Activated T-helper 1 cell treated with anti-CD3 and anti-CD28 coated beads, Interleukin-12 subunit alpha, Interleukin-12 subunit beta, Interleukin-2, Interleukin-4 antibody, amounts not matched to agents 30 ng/mL and 10 ng/mL and 1 ng/mL, durations not matched to agents 14 hours and 24 hours and 36 hours (primary cell): ENCODE measurements at regions not wholly inside any gene's neighbourhood (a gene's known extent, or its start where the extent isn't known, plus 50 kb on each side); places are given as distances from the start of the nearest gene placed in this dataset.

Experiments used
- DNase-seq: peaks from one replicate; pipeline ENCODE4 v3.0.0; 2021; ENCODE audit warnings: low spot score
- H3K27ac Mint-ChIP-seq: one replicate; pipeline ENCODE4 v1.8.0; 2021; ENCODE audit warnings: mild to moderate bottlenecking, mixed read lengths
- H3K27me3 Mint-ChIP-seq: one replicate; pipeline ENCODE4 v1.8.0; 2022; ENCODE audit warnings: mild to moderate bottlenecking, moderate library complexity, mixed read lengths; ENCODE audit not compliant: insufficient read depth
- H3K36me3 Mint-ChIP-seq: one replicate; pipeline ENCODE4 v1.8.0; 2021; ENCODE audit warnings: low read depth, mixed read lengths
- H3K4me1 Mint-ChIP-seq: one replicate; pipeline ENCODE4 v1.8.0; 2021; ENCODE audit warnings: low read depth, mixed read lengths
- H3K4me3 Mint-ChIP-seq: one replicate; pipeline ENCODE4 v1.8.0; 2021; ENCODE audit warnings: mild to moderate bottlenecking, moderate library complexity, mixed read lengths
- H3K9me3 Mint-ChIP-seq: one replicate; pipeline ENCODE4 v1.8.0; 2021; ENCODE audit warnings: mixed read lengths
- intact Hi-C: fragments of 100-400 bp; cut with micrococcal nuclease; formaldehyde crosslinking; loops from one replicate; pipeline ENCODE4 v1.15.1; 2024

DNA sequence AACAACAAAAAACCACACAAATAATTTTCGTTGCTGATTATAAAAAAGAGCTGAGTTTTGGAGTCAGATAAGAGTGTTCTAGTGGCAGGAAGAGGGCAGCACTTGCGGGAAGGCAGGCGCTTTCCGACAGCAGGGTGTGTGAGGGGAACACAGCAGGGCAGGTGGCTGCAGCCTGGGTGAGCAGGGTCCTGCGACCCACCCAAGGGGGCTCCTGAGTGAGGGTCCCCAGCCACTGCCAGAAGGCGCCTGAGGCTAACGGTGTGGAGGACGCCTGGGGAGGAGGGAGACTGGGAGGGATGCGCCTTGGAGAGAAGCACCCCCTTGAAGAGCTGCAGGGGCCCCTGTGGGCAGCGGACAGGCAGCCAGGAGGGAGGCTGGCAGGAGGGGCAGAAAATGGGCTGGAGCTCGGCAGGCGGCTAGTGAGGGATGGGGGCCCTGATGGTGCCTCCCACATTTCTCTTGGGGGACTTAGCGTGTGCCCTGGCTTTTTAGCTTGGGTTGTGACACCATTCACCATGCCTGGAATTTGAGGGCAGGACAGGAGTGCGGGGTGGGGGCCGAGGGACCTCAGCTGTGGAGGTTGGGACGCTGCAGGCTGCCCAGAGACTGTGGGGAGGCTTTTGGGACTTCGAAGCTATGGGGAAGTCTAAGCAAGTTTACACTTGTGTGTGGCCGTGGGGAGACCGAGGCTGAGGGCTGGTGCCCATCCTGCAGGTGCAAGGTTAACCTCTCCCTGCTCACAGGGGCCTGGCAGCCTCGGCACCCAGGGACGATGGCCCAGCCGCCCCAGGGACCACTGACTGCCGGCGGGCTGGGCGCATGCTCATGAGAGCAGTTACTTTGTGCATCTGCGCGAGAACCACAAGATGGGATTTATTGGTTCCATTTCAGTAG, 111.4 kb downstream of the SIK1 start:
- no peak for DNase-seq
- H3K4me3 Mint-ChIP-seq: peak overlapping the region; percentile 37
- peak overlapping the region; percentile 55 for H3K27ac Mint-ChIP-seq
- H3K9me3 Mint-ChIP-seq: no peaks in the 10 kb centered on the region
- intact Hi-C loops: no loop called here
- peaks cover 4% of the 10 kb centered on the region for H3K27me3 Mint-ChIP-seq
- peaks cover 4% of the 10 kb centered on the region for H3K4me1 Mint-ChIP-seq
- no peaks in the 10 kb centered on the region for H3K36me3 Mint-ChIP-seq

DNA sequence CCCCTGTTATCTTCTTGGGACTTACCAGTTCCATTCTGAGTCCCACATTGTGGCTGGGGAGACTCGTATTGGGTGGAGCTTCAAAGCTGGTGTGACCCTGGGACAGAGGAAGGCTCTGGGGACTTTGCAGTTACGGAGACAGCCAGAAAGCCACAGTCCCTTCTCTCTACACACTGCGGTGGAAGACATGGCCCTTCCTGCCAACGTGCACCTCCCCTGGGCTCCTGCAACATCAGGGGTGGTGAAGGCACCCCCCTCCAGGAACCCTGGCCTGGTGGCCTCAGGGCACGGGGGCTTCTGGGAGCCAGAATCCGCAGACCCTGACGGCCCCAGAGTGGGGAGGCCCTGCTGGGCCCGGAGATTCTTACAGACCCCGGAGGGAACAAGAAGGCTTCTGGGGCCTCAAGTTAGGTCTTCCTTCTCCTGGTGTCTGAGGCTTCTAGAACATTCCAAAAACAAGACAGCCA, 113.0 kb downstream of the SIK1 start:
- DNase-seq: no peak
- H3K9me3 Mint-ChIP-seq: no peaks in the 10 kb centered on the region
- H3K36me3 Mint-ChIP-seq: no peaks in the 10 kb centered on the region
- H3K4me1 Mint-ChIP-seq: peaks cover 4% of the 10 kb centered on the region
- intact Hi-C loops: no loop called here
- no peak overlapping the region for H3K4me3 Mint-ChIP-seq
- H3K27me3 Mint-ChIP-seq: peaks cover 6% of the 10 kb centered on the region
- H3K27ac Mint-ChIP-seq: no peak overlapping the region

DNA sequence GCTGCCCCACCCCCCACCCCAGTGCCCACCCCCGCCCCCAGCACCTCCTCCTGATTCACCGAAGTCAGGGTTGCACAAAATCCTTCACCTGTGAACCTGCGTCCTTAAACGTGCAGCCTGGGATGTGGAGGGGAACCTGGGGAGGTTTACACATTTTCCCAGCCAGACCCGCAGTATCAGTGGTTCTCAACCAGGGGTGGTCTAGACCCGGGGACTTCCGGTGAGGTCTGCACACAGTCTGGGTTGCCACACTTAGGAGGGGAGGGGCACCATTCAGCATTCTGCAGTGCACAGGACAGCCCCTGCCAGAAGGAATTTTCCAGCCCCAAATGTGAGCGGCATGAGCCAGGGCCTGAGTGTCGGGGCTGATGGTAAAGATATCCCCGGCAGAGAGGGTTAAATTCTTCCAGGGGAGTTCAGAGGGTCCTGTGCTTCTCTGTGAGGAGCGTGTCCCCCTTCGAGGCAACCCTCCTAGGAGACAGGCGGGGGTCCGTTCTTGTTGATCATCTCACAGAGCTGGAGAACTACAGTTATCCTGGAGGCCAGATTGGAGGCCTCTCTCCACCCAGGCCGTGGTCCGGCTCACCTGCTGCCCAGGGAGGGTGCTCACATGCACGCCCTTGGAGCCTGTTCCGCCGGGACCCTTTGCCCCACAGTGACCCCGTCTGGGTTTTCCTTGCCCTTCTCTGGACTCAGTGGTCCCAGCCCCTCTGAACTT, 113.6 kb downstream of the SIK1 start:
- peaks cover 9% of the 10 kb centered on the region for H3K27me3 Mint-ChIP-seq
- DNase-seq: no peak
- no peak overlapping the region for H3K4me3 Mint-ChIP-seq
- no peaks in the 10 kb centered on the region for H3K36me3 Mint-ChIP-seq
- no peaks in the 10 kb centered on the region for H3K9me3 Mint-ChIP-seq
- H3K27ac Mint-ChIP-seq: no peak overlapping the region
- intact Hi-C loops: no loop called here
- H3K4me1 Mint-ChIP-seq: peaks cover 4% of the 10 kb centered on the region

DNA sequence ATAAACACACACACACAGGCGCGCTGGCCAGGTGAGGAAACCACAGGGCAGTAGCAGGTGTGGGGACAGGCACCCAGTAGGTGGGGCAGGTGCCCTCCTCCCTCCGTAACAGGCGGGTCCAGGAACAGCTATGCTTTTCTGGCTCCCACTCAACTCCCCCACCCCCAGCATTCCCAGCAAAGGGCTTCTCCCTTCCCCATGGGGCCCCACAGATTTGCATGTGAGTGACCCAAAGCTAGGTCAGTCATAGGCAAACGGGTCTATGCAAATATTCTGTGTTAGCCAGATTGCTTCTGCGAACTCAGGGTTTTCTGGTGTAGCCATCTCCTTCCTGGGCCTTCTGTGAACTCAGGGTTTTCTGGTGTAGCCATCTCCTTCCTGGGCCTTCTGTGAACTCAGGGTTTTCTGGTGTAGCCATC, 114.2 kb downstream of the SIK1 start:
- Mint-ChIP-seq H3K4me1 (peaks cover 4% of the 10 kb centered on the region), H3K4me3 (no peak overlapping the region), H3K36me3 (no peaks in the 10 kb centered on the region), H3K27me3 (peaks cover 9% of the 10 kb centered on the region), H3K9me3 (no peaks in the 10 kb centered on the region), H3K27ac (no peak overlapping the region)
- no peak for DNase-seq
- intact Hi-C loops: no loop called here

DNA sequence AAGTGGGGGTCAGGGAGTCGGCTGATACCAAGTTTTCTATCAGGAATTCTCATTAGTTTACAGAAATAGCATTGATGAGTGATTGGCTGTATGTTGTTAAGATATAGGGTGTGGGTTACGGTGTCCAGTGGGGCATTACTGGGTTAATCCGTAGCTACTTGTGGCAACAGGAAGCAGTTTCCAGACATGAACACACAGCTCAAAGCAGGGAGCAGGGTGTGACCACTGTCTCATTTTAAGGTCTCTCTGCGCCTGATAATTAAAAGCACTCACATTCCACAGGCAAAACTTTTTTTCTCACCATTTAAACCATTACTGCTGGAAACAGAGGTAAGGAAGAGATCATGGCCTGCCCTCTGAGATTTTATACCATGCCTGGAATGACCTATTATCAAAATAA, 114.9 kb downstream of the SIK1 start:
- no peaks in the 10 kb centered on the region for H3K9me3 Mint-ChIP-seq
- H3K27me3 Mint-ChIP-seq: peaks cover 9% of the 10 kb centered on the region
- intact Hi-C loops: no loop called here
- H3K4me3 Mint-ChIP-seq: no peak overlapping the region
- H3K36me3 Mint-ChIP-seq: no peaks in the 10 kb centered on the region
- H3K4me1 Mint-ChIP-seq: peaks cover 8% of the 10 kb centered on the region
- DNase-seq: no peak
- H3K27ac Mint-ChIP-seq: no peak overlapping the region

DNA sequence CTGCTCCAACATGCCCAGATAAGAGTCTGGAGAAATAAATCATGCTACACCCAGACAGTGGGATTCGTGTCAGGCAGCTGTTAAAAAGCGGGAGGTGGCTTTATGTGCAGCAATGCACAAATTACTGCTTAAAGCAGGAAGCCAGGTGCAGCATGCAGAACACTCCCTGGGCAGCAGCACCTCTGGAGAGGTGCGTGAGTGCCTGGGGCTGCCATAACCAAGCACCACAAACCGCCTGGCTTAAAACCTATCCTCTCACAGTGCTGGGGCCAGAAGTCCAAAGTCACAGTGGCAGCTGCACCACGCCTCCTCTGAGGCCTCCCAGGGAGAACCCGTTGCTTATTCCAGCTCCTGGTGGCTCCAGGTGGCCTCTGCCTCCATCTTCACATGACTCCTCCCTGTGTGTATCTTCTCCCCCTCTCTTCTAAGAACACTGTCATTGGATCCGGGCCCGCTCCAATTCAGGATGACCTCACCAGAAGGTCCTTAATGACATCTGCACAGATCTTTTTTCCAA, 115.6 kb downstream of the SIK1 start:
- peaks cover 9% of the 10 kb centered on the region for H3K27me3 Mint-ChIP-seq
- no peak overlapping the region for H3K4me3 Mint-ChIP-seq
- H3K4me1 Mint-ChIP-seq: peaks cover 11% of the 10 kb centered on the region
- H3K36me3 Mint-ChIP-seq: no peaks in the 10 kb centered on the region
- no peak for DNase-seq
- no peaks in the 10 kb centered on the region for H3K9me3 Mint-ChIP-seq
- intact Hi-C loops: no loop called here
- H3K27ac Mint-ChIP-seq: no peak overlapping the region

DNA sequence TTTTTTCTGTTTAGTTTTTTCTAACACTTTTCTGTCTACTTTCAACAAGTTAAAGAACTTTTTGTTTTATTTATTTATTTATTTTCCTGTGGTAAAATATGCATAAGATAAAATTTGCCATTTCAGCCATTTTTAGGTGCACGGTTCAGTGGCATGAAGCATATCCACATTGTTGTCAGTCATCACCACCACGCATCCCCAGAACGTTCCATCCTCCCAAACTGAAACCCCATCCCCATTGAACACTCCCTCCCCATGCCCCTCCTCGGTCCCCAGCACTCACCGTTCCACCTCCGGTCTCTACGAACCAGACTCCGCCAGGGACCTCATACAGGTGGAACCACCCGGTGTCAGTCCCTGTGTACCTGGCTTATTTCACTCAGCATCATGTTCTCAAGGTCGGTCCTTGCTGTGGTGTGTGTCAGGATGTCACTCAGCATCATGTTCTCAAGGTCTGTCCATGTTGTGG, 118.1 kb downstream of the SIK1 start:
- H3K4me3 Mint-ChIP-seq: no peak overlapping the region
- H3K4me1 Mint-ChIP-seq: peaks cover 11% of the 10 kb centered on the region
- no peak for DNase-seq
- peaks cover 5% of the 10 kb centered on the region for H3K27me3 Mint-ChIP-seq
- no peaks in the 10 kb centered on the region for H3K36me3 Mint-ChIP-seq
- intact Hi-C loops: no loop called here
- H3K27ac Mint-ChIP-seq: no peak overlapping the region
- no peaks in the 10 kb centered on the region for H3K9me3 Mint-ChIP-seq

DNA sequence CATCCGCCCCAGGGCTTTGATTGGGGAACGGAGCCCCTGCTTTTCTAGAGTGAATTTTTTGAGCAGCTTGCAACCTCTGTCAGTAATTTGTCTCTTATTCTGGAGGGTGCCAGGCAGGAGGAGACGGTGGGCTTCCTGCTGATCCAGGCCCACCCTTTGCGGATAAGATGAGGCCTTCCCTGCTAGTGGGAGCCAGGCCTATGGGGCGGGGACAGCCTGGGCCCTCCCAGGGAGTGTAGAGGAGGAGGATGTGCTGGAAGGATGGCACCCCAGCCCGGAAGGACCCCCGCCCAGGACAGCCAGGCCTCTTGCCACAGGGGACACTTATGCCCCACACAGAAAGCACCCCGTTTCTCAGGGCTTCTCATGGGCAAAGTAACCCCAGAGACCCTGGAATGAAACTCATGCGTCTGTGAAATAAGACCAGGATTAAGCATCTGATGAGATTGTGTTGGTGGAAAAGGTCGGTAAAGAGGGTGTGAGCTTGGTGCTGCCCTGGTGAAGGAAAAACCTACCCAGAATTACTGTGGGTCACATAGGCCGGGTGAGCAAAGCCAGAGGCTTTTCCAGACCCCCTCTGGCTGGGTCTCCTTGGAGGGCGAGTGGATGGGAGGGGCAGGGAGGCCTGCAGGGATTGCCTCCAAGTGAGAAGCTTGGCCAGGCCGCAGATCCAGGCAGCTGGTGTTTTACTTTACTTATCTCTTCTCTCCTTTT, 118.7 kb downstream of the SIK1 start:
- no peaks in the 10 kb centered on the region for H3K9me3 Mint-ChIP-seq
- H3K4me3 Mint-ChIP-seq: no peak overlapping the region
- H3K4me1 Mint-ChIP-seq: peaks cover 11% of the 10 kb centered on the region
- DNase-seq: no peak
- intact Hi-C loops: no loop called here
- H3K27me3 Mint-ChIP-seq: peaks cover 5% of the 10 kb centered on the region
- H3K36me3 Mint-ChIP-seq: no peaks in the 10 kb centered on the region
- no peak overlapping the region for H3K27ac Mint-ChIP-seq

DNA sequence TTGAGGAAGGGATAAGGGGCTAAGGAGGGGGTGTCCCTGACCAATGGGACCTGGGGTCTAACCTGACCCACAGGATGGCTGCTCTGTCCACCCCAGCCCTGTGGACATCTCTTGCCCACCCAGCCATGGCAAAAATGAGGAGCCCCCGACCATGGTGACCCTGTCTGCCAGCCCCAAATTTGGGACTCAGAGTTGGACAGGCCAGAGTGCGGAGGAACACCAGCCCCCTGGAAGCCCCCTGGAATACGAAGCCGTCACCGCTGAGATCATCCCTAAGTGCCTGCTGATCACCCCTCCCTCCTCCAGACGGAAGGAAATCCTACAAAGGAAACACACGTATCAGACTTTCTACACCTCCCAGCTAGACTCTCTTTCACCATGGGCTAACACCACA, 119.3 kb downstream of the SIK1 start:
- DNase-seq: no peak
- intact Hi-C loops: no loop called here
- Mint-ChIP-seq H3K27me3 (peaks cover 5% of the 10 kb centered on the region), H3K4me1 (peaks cover 11% of the 10 kb centered on the region), H3K9me3 (no peaks in the 10 kb centered on the region), H3K27ac (no peak overlapping the region), H3K36me3 (no peaks in the 10 kb centered on the region), H3K4me3 (no peak overlapping the region)

DNA sequence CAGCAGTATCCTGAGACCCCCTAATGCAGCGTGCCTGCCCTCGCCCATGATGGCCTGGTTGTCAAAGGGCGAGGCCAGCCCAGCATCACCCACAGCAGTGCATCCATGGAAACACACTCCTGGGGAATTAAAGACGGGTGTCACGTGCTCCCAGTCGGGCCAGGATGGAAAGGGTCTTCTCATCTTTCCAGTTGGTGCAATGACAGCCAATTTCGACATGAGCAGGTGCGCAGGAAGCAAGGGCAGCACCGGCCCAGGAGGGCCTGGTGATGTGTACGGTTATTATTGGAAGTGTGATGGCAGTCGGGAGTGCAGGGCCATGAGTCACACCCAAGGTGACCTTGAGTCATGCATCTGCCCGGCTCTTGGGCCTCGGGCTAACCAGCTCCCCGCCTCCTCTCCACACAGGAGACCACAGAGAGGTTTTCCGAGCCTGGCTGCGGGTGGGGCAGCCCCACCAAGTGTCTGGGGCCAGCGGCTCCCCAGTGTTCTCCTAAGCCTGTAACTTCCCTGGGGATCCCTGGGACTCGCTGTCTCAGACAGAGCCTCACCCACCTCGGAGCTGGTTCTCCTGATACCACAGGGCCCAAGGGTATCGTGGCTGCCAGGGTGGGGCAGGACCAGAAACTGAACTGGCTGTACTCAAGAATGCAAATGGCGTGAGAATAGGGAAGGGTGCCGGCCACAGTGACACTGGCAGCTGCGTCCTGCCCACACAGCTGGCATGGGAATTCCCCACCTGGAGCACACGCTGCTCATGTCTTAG, 119.8 kb downstream of the SIK1 start:
- intact Hi-C loops: no loop called here
- peaks cover 5% of the 10 kb centered on the region for H3K27me3 Mint-ChIP-seq
- H3K27ac Mint-ChIP-seq: no peak overlapping the region
- peaks cover 8% of the 10 kb centered on the region for H3K4me1 Mint-ChIP-seq
- no peak overlapping the region for H3K4me3 Mint-ChIP-seq
- no peak for DNase-seq
- no peaks in the 10 kb centered on the region for H3K9me3 Mint-ChIP-seq
- H3K36me3 Mint-ChIP-seq: no peaks in the 10 kb centered on the region

DNA sequence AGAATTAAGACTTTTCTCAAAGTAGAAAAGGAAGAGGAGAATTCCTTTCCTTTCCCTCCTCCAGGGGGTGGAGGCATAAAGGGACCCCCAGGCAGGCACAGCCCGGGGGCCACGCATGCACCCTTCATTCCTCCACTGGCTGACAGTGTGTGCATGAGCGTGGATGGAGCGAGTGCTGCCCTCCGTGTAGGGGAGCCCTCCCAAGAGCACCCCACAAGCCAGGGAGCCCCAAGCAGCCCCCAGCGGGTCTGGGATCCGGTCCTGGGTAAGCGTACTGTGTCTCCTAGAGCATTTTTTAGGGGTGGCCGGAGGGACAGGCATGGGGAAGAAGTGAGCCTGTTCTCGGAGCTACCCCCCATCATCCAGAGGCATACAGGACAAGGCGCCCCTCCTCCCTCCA, 120.5 kb downstream of the SIK1 start:
- Mint-ChIP-seq H3K4me1 (peaks cover 7% of the 10 kb centered on the region), H3K4me3 (no peak overlapping the region), H3K36me3 (no peaks in the 10 kb centered on the region), H3K27me3 (peaks cover 5% of the 10 kb centered on the region), H3K27ac (no peak overlapping the region), H3K9me3 (no peaks in the 10 kb centered on the region)
- intact Hi-C loops: no loop called here
- no peak for DNase-seq

DNA sequence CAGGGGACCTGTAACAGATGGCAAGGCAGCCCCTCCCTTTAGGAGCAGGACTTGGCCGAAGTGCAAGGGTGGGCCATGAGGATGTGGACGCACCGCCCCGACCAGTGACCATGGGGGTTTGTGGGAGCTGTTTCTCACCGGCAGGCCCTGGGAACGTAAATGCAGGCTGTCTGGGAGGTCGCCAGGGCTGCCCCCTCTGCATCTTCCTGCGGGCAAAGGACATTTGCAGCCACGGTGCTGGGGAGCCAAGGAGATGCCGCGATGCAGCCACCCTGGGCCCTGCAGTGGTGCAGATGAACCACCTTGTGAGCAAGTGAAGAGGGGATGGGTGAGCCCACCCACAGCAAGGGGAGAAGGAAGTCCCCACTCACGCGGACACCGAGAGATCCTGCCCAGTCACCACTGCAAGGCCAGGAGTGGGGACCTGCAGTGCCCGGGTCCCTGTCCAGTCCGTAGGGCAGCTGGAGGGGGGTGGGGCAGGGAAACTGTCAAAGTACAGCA, 121.1 kb downstream of the SIK1 start:
- H3K4me3 Mint-ChIP-seq: no peak overlapping the region
- intact Hi-C loops: no loop called here
- H3K27ac Mint-ChIP-seq: no peak overlapping the region
- no peaks in the 10 kb centered on the region for H3K36me3 Mint-ChIP-seq
- no peaks in the 10 kb centered on the region for H3K9me3 Mint-ChIP-seq
- H3K27me3 Mint-ChIP-seq: peaks cover 5% of the 10 kb centered on the region
- no peak for DNase-seq
- H3K4me1 Mint-ChIP-seq: peaks cover 7% of the 10 kb centered on the region
